DOHH2 (cell line): ENCODE measurements at regions not wholly inside any gene's neighbourhood (a gene's known extent, or its start where the extent isn't known, plus 50 kb on each side); places are given as distances from the start of the nearest gene placed in this dataset.

Source experiments
- H3F3A ChIP-seq: fragments of 200-600 bp; sonication (generic), shearing (Covaris generic); 2 replicates; pipeline ENCODE4 v1.6.0; 2016; ENCODE audit warnings: antibody characterized with exemption, mild to moderate bottlenecking; ENCODE audit not compliant: control insufficient read depth, insufficient read depth
- H3K27ac ChIP-seq: fragments of 200-600 bp; sonication (generic); 2 replicates; pipeline ENCODE4 v1.5.1; 2014; ENCODE audit warnings: low read depth, mild to moderate bottlenecking, low read length, moderate library complexity
- H3K27me3 ChIP-seq: fragments of 200-600 bp; sonication (generic); 2 replicates; pipeline ENCODE4 v1.6.1; 2014; ENCODE audit warnings: mild to moderate bottlenecking, low read length, mixed read lengths; ENCODE audit not compliant: control insufficient read depth
- H3K36me3 ChIP-seq: fragments of 200-600 bp; sonication (generic); 2 replicates; pipeline ENCODE4 v1.6.1; 2014; ENCODE audit warnings: mild to moderate bottlenecking, low read length, moderate library complexity, mixed read lengths; ENCODE audit not compliant: control insufficient read depth
- H3K4me1 ChIP-seq: fragments of 200-600 bp; sonication (generic); 2 replicates; pipeline ENCODE4 v1.6.1; 2014; ENCODE audit warnings: mild to moderate bottlenecking, low read length, mixed read lengths; ENCODE audit not compliant: control insufficient read depth
- H3K4me2 ChIP-seq: fragments of 200-600 bp; sonication (generic); 2 replicates; pipeline ENCODE4 v1.6.0; 2014; ENCODE audit warnings: mild to moderate bottlenecking, low read length, moderate library complexity
- H3K4me3 ChIP-seq: fragments of 200-600 bp; sonication (generic); 2 replicates; pipeline ENCODE4 v1.5.1; 2014; ENCODE audit warnings: mild to moderate bottlenecking, low read length, mixed read lengths
- H3K79me2 ChIP-seq: fragments of 200-600 bp; sonication (generic); 2 replicates; pipeline ENCODE4 v1.6.1; 2014; ENCODE audit warnings: mild to moderate bottlenecking, low read length, mixed read lengths; ENCODE audit not compliant: control insufficient read depth
- H3K9me2 ChIP-seq: fragments of 200-600 bp; sonication (generic); replicated peaks from 2 replicates; pipeline ENCODE4 v1.6.1; 2014; ENCODE audit warnings: mild to moderate bottlenecking, low read length, mixed read lengths; ENCODE audit not compliant: control insufficient read depth
- H3K9me3 ChIP-seq: fragments of 200-600 bp; sonication (generic); 2 replicates; pipeline ENCODE4 v1.6.1; 2014; ENCODE audit warnings: antibody characterized with exemption, low read length, mixed read lengths; ENCODE audit not compliant: control insufficient read depth, insufficient read depth
- H4K20me1 ChIP-seq: fragments of 200-600 bp; sonication (generic); 2 replicates; pipeline ENCODE4 v1.6.0; 2014; ENCODE audit warnings: low read depth, mild to moderate bottlenecking, antibody characterized with exemption, low read length, moderate library complexity; ENCODE audit not compliant: control insufficient read depth, insufficient read depth
- EZH2phosphoT487 ChIP-seq: fragments of 200-600 bp; sonication (generic); IDR thresholded peaks from 2 replicates; pipeline ENCODE4 v1.6.1; 2017; ENCODE audit warnings: borderline replicate concordance, mild to moderate bottlenecking, antibody characterized with exemption, low read length, moderate library complexity, mixed read lengths
- TF ChIP-seq, protein P1 (sequence below): fragments of 200-600 bp; sonication (generic); IDR thresholded peaks from one replicate; pipeline ENCODE4 v1.5.1; 2014; ENCODE audit warnings: antibody characterized with exemption, mild to moderate bottlenecking, low read depth, low read length; ENCODE audit not compliant: poor library complexity, severe bottlenecking

DNA sequence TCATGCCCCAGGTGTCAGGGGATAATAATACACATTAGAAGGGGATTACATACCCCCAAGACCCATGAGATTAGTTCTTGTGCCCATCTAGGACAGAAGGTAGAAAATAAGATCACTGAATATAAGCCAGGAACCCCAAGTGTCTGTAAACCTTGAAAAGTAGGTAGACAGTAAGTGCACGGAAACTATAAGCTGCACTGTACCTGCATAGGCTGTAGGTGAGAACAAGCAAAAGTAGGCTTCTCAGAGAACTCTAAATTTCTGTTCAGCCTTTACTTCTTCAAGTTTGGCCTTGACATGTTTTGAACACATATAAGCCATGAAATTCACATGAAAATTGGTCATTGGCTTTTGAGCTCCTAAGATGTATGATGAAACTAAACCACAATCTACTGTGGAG, 113.0 kb upstream of the FSIP2 start:
- Histone ChIP-seq H3K9me3 (no peaks in the 10 kb centered on the region), H3K36me3 (no peaks in the 10 kb centered on the region), H3K9me2 (no peaks in the 10 kb centered on the region), H3K79me2 (no peaks in the 10 kb centered on the region), H3K4me2 (no peak overlapping the region), H3K4me1 (no peaks in the 10 kb centered on the region), H3F3A (no peaks in the 10 kb centered on the region), H3K27me3 (no peaks in the 10 kb centered on the region), H4K20me1 (no peaks in the 10 kb centered on the region), H3K4me3 (no peak overlapping the region), H3K27ac (no peak overlapping the region)
- no peak for TF ChIP-seq EZH2phosphoT487
- TF ChIP-seq, protein P1, sequence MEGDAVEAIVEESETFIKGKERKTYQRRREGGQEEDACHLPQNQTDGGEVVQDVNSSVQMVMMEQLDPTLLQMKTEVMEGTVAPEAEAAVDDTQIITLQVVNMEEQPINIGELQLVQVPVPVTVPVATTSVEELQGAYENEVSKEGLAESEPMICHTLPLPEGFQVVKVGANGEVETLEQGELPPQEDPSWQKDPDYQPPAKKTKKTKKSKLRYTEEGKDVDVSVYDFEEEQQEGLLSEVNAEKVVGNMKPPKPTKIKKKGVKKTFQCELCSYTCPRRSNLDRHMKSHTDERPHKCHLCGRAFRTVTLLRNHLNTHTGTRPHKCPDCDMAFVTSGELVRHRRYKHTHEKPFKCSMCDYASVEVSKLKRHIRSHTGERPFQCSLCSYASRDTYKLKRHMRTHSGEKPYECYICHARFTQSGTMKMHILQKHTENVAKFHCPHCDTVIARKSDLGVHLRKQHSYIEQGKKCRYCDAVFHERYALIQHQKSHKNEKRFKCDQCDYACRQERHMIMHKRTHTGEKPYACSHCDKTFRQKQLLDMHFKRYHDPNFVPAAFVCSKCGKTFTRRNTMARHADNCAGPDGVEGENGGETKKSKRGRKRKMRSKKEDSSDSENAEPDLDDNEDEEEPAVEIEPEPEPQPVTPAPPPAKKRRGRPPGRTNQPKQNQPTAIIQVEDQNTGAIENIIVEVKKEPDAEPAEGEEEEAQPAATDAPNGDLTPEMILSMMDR: no peak

DNA sequence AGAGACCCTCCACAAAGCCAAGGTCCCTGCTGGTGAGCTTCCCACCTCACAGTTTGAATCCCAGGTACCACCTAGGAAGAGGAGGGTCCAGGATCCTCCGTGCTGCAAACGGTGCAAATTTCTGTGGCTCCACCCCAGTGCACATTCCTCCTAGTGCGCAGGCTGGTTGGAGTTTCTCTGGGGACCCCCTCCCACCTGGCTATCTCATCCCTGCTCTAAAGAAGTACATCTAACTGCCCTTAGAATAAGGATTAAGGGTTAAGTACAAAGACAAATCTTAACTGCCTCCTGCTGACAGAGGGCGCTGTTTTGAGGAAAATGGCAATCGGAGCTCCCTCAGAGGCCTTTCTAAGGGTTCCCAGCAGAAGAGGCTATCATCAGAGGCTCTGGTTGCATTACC, 109.6 kb upstream of the FSIP2 start:
- Histone ChIP-seq H4K20me1 (no peaks in the 10 kb centered on the region), H3K27me3 (no peaks in the 10 kb centered on the region), H3K79me2 (no peaks in the 10 kb centered on the region), H3K9me2 (no peaks in the 10 kb centered on the region), H3K27ac (no peak overlapping the region), H3K9me3 (no peaks in the 10 kb centered on the region), H3K4me3 (no peak overlapping the region), H3K36me3 (no peaks in the 10 kb centered on the region), H3K4me2 (no peak overlapping the region), H3F3A (no peaks in the 10 kb centered on the region), H3K4me1 (no peaks in the 10 kb centered on the region)
- TF ChIP-seq EZH2phosphoT487: no peak
- TF ChIP-seq, protein P1: peak; percentile 59

DNA sequence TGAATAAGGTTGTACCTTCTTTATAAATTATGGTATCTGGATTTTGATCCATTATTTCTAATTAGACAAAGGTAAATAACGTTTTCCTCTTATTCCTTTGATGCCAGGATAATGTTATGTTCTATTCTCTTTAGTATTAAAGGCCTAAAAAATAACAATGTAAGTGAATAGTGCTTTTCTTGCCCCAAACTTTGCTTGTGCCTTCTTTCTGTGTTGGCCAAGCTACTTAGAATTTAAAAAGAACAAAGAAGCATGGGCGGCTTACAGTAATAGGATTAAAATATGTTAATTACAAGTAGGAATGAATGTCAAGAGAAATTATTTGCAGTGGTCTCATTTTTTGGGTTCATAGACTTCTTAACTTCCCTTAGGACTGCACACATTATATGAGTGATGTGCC, 105.0 kb upstream of the FSIP2 start:
- Histone ChIP-seq H3K9me3 (no peaks in the 10 kb centered on the region), H3K27ac (no peak overlapping the region), H3K27me3 (no peaks in the 10 kb centered on the region), H3K4me2 (no peak overlapping the region), H3K79me2 (no peaks in the 10 kb centered on the region), H3K9me2 (no peaks in the 10 kb centered on the region), H3F3A (no peaks in the 10 kb centered on the region), H3K36me3 (no peaks in the 10 kb centered on the region), H3K4me1 (no peaks in the 10 kb centered on the region), H4K20me1 (no peaks in the 10 kb centered on the region), H3K4me3 (no peak overlapping the region)
- TF ChIP-seq, protein P1: no peak
- TF ChIP-seq EZH2phosphoT487: no peak

DNA sequence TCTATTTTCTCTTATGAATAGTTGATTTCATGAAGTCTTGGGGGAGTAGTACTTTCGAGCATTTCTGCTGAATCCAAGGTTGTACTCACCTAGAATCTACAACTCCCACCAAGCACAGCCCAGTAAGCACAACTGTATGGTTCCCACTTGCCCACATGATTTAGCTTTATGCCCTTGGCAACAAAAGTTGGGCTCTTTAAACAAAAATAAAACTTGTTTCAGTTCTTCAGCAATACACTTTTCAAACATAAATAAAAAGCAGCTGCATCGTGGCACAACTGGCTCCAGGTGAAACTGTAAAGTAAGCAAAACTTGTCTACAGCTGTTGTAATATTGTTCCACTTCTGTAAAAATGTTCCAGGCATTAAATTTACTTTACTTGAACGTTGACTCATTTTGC, 99.8 kb upstream of the FSIP2 start:
- no peak overlapping the region for H3K4me2 ChIP-seq
- no peaks in the 10 kb centered on the region for H4K20me1 ChIP-seq
- TF ChIP-seq EZH2phosphoT487: no peak
- TF ChIP-seq, protein P1: no peak
- no peak overlapping the region for H3K4me3 ChIP-seq
- no peaks in the 10 kb centered on the region for H3F3A ChIP-seq
- H3K36me3 ChIP-seq: no peaks in the 10 kb centered on the region
- H3K27ac ChIP-seq: no peak overlapping the region
- H3K9me2 ChIP-seq: no peaks in the 10 kb centered on the region
- H3K4me1 ChIP-seq: no peaks in the 10 kb centered on the region
- no peaks in the 10 kb centered on the region for H3K27me3 ChIP-seq
- H3K9me3 ChIP-seq: no peaks in the 10 kb centered on the region
- no peaks in the 10 kb centered on the region for H3K79me2 ChIP-seq
